Chondrocyte (in vitro differentiated cells): ENCODE measurements at regions not wholly inside any gene's neighbourhood (a gene's known extent, or its start where the extent isn't known, plus 50 kb on each side); places are given as distances from the start of the nearest gene placed in this dataset.
A peak's percentile ranks its signal among the peaks of the same experiment; 100 is the strongest.

ENCODE experiments used
- DNase-seq: peaks from one replicate; pipeline ENCODE4 v3.0.0; 2021; ENCODE audit warnings: mixed read lengths, low spot score
- H3K27ac Mint-ChIP-seq: one replicate; pipeline ENCODE4 v1.8.0; 2021; ENCODE audit warnings: mild to moderate bottlenecking, moderate library complexity, mixed read lengths; ENCODE audit not compliant: unreplicated experiment
- H3K27me3 Mint-ChIP-seq: 2 replicates; pipeline ENCODE4 v1.8.0; 2021; ENCODE audit warnings: low read depth, mixed read lengths
- H3K36me3 Mint-ChIP-seq: 2 replicates; pipeline ENCODE4 v1.8.0; 2021; ENCODE audit warnings: low read depth, mixed read lengths
- H3K4me1 Mint-ChIP-seq: 2 replicates; pipeline ENCODE4 v1.8.0; 2021; ENCODE audit warnings: low read depth, mild to moderate bottlenecking, mixed read lengths
- H3K4me3 Mint-ChIP-seq: one replicate; pipeline ENCODE4 v1.8.0; 2021; ENCODE audit warnings: mild to moderate bottlenecking, moderate library complexity, mixed read lengths; ENCODE audit not compliant: unreplicated experiment
- H3K9me3 Mint-ChIP-seq: 2 replicates; pipeline ENCODE4 v1.8.0; 2021; ENCODE audit warnings: low read depth, mixed read lengths
- TF ChIP-seq, protein P1 (sequence below): fragments of 200-600 bp; sonication (generic); IDR thresholded peaks from 2 replicates; pipeline ENCODE4 v1.5.0; 2021; ENCODE audit warnings: antibody characterized with exemption, mild to moderate bottlenecking, moderate library complexity

DNA sequence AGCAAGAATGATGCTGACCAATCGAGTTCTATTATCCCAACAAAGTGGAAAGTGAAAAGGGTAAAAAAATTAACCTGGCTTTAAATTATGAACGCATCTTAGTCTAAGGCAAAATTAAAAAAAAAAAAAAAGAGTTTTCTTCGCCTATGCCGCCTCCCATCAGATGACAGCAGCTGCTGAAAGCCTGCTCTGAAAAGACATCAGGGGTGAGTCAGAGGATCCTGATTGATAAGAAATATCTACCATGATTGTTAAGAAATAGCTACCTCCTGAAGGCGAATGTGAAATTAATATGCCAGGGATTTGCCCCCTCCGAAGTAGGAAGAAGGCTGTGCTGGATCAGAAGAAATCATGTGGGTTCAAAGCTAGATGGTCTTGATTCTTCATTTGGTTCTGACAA is 216.8 kb upstream of the C1orf87 start:
- H3K4me3 Mint-ChIP-seq: no peak overlapping the region
- no peak for DNase-seq

DNA sequence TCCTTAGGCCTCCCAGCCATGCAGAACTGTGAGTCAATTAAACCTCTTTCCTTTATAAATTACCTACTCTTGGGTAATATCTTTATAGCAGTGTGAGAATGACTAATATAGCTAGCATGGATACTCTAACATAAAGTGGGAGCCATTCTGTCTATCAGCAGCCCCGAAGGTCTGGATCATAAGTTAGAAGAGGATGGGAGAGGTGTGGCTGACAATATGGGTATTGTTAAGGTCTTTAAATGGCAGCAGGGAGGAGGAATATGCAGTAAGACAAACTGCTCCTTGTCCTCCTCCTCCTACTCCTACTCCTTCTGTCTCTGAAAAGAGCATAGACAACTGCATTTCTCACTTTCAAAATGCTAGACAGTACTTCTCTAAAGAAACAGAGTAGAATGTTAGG is 214.0 kb upstream of the C1orf87 start:
- TF ChIP-seq, protein P1, sequence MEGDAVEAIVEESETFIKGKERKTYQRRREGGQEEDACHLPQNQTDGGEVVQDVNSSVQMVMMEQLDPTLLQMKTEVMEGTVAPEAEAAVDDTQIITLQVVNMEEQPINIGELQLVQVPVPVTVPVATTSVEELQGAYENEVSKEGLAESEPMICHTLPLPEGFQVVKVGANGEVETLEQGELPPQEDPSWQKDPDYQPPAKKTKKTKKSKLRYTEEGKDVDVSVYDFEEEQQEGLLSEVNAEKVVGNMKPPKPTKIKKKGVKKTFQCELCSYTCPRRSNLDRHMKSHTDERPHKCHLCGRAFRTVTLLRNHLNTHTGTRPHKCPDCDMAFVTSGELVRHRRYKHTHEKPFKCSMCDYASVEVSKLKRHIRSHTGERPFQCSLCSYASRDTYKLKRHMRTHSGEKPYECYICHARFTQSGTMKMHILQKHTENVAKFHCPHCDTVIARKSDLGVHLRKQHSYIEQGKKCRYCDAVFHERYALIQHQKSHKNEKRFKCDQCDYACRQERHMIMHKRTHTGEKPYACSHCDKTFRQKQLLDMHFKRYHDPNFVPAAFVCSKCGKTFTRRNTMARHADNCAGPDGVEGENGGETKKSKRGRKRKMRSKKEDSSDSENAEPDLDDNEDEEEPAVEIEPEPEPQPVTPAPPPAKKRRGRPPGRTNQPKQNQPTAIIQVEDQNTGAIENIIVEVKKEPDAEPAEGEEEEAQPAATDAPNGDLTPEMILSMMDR: no peak
- peaks cover 17% of the 10 kb centered on the region for H3K4me1 Mint-ChIP-seq
- H3K9me3 Mint-ChIP-seq: no peaks in the 10 kb centered on the region
- no peaks in the 10 kb centered on the region for H3K27me3 Mint-ChIP-seq
- no peak for DNase-seq
- no peaks in the 10 kb centered on the region for H3K36me3 Mint-ChIP-seq
- H3K4me3 Mint-ChIP-seq: no peak overlapping the region
- no peak overlapping the region for H3K27ac Mint-ChIP-seq

More for the DNA sequence above, 216.8 kb upstream of the C1orf87 start:
- no peaks in the 10 kb centered on the region for H3K27me3 Mint-ChIP-seq
- H3K27ac Mint-ChIP-seq: no peak overlapping the region
- no peaks in the 10 kb centered on the region for H3K36me3 Mint-ChIP-seq
- no peaks in the 10 kb centered on the region for H3K9me3 Mint-ChIP-seq
- TF ChIP-seq, protein P1: no peak
- H3K4me1 Mint-ChIP-seq: no peaks in the 10 kb centered on the region

DNA sequence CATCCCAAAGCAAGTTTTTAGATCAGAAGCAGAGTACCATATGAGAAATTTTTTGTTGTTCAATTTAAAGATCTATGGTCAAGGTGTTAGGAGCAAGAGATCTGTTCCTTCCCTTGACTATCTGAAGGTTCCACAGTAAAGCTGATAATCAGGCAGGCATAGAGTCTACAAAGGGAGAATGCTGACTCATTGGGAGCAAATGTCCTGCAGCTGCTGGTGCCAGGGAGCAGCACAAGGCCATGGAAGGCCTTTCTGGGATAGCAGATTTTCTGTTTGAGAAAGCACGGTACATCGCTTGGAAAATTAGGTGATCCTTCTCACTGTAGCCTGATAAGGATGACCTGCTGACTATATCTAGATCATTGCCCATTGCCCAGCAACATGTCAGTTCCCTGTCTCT is 210.1 kb upstream of the C1orf87 start:
- no peaks in the 10 kb centered on the region for H3K36me3 Mint-ChIP-seq
- TF ChIP-seq, protein P1: no peak
- no peak for DNase-seq

DNA sequence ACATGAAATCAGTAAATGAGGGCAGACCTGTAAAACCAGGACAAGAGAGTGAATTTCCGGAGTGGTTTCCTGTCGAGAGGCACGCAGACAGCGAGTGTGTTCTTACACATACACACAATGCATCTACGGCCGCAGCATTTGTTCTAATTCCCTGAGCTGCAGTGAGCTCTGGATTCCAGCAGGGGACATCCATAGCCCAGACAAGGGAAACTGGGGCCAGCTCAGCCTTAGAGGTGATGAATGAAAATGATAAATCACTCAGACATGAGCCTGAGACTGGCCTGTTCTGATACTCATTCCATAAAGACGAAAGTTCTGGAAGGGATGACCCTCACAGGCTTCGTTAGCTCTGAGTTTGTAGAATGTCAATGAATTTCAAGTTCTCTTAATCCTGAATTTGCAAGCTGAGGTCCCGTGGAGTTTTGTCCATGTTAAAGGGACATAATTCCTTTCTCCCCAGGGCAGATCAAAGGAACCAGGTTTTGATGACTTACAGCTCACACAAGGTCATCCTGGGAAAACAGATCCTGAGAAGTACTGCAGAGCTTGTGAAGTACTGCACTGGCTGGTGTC is 207.9 kb upstream of the C1orf87 start:
- H3K9me3 Mint-ChIP-seq: no peaks in the 10 kb centered on the region
- no peaks in the 10 kb centered on the region for H3K36me3 Mint-ChIP-seq
- TF ChIP-seq, protein P1: peak; percentile 98
- peaks cover 48% of the 10 kb centered on the region for H3K4me1 Mint-ChIP-seq
- H3K27me3 Mint-ChIP-seq: no peaks in the 10 kb centered on the region
- DNase-seq: no peak
- H3K27ac Mint-ChIP-seq: peak overlapping the region; percentile 55
- no peak overlapping the region for H3K4me3 Mint-ChIP-seq

More for the DNA sequence above, 210.1 kb upstream of the C1orf87 start:
- Mint-ChIP-seq H3K4me3 (no peak overlapping the region), H3K27me3 (no peaks in the 10 kb centered on the region), H3K4me1 (peaks cover 43% of the 10 kb centered on the region), H3K27ac (no peak overlapping the region), H3K9me3 (no peaks in the 10 kb centered on the region)

DNA sequence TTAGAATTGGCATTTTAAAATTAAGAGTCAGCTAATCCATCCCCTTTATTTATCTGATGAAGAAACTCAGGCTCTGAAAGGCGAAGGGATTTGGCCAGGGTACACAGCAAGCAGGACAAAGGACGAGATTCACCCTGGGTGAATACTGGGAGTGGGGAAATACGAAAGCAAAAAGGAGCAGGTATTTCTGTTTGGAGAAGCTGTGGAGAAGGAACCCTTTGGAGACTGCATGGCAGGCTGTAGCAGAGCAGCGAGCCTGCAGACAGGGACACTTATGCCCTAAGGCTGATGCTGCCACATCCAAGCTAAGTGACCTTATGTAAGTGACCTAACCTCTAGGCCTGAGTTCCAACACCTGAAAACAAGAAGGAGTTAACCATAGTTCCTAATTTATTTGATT is 207.2 kb upstream of the C1orf87 start:
- Mint-ChIP-seq H3K36me3 (no peaks in the 10 kb centered on the region), H3K4me3 (peak overlapping the region; percentile 24), H3K4me1 (peaks cover 52% of the 10 kb centered on the region), H3K9me3 (no peaks in the 10 kb centered on the region), H3K27ac (peak overlapping the region; percentile 88), H3K27me3 (no peaks in the 10 kb centered on the region)
- DNase-seq: no peak
- TF ChIP-seq, protein P1: no peak
